ENCODE measurements at regions not wholly inside any gene's neighbourhood (a gene's known extent, or its start where the extent isn't known, plus 50 kb on each side); places are given as distances from the start of the nearest gene placed in this dataset.

- ChIA-PET POLR2A (no interaction called here), CTCF (no interaction called here)
- no peak for DNase-seq
- intact Hi-C loops (cut with micrococcal nuclease) = no loop called here
- no peak for ATAC-seq
- no peak for TF ChIP-seq CTCF (IDR thresholded peaks at IDR 0.05)
- no peaks in the 10 kb centered on the region for H3K36me3 Mint-ChIP-seq (ENCODE audit: low read depth)
- no peak overlapping the region for H3K4me3 Mint-ChIP-seq
- peaks cover 8% of the 10 kb centered on the region for H3K9me3 Mint-ChIP-seq
- no peak overlapping the region for H3K27ac Mint-ChIP-seq
- H3K4me1 Mint-ChIP-seq (ENCODE audit: low read depth) = no peaks in the 10 kb centered on the region
- H3K27me3 Mint-ChIP-seq = no peaks in the 10 kb centered on the region
Measured at GRCh38 chr6:120805276-120805675, 529.0 kb downstream of the TBC1D32 start.

DNA sequence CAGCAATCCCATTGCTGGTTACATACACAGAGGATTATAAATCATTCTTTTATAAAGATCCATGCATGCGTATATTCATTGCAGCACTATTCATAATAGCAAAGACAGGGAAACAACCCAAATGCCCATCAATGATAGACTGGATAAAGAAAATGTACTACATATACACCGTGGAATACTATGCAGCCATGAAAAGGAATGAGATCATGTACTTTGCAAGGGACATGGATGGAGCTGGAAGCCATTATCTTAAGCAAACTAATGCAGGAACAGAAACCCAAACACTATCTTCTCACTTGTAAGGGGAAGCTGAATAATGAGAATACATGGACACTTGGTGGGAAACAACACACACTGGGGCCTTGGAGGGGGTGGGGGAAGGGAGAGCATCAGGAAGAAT, 529.7 kb downstream of the TBC1D32 start:
- H3K36me3 Mint-ChIP-seq (ENCODE audit: low read depth) = no peaks in the 10 kb centered on the region
- H3K27me3 Mint-ChIP-seq = no peaks in the 10 kb centered on the region
- H3K4me3 Mint-ChIP-seq = no peak overlapping the region
- ATAC-seq = no peak
- no peaks in the 10 kb centered on the region for H3K4me1 Mint-ChIP-seq (ENCODE audit: low read depth)
- H3K27ac Mint-ChIP-seq = no peak overlapping the region
- POLR2A ChIA-PET = no interaction called here
- intact Hi-C loops (cut with micrococcal nuclease) = no loop called here
- CTCF ChIA-PET = no interaction called here
- no peak for TF ChIP-seq CTCF (IDR thresholded peaks at IDR 0.05)
- H3K9me3 Mint-ChIP-seq = peaks cover 8% of the 10 kb centered on the region
- no peak for DNase-seq

GRCh38 chr6:120786682-120787081, 547.6 kb downstream of the TBC1D32 start:
- ATAC-seq = no peak
- intact Hi-C loops (cut with micrococcal nuclease) = no loop called here
- POLR2A ChIA-PET = no interaction called here

GRCh38 chr6:120786256-120786655, 548.0 kb downstream of the TBC1D32 start:
- intact Hi-C loops (cut with micrococcal nuclease) = no loop called here
- Mint-ChIP-seq H3K27ac (no peak overlapping the region), H3K27me3 (no peaks in the 10 kb centered on the region), H3K9me3 (no peaks in the 10 kb centered on the region), H3K4me1 (ENCODE audit: low read depth) (no peaks in the 10 kb centered on the region), H3K36me3 (ENCODE audit: low read depth) (no peaks in the 10 kb centered on the region), H3K4me3 (no peak overlapping the region)
- no peak for DNase-seq
- ChIA-PET CTCF (no interaction called here), POLR2A (no interaction called here)
- ATAC-seq = no peak
- TF ChIP-seq CTCF (IDR thresholded peaks at IDR 0.05) = no peak

More at GRCh38 chr6:120786682-120787081, 547.6 kb downstream of the TBC1D32 start:
- DNase-seq = no peak
- Mint-ChIP-seq H3K36me3 (ENCODE audit: low read depth) (no peaks in the 10 kb centered on the region), H3K4me1 (ENCODE audit: low read depth) (no peaks in the 10 kb centered on the region), H3K4me3 (no peak overlapping the region), H3K27ac (no peak overlapping the region), H3K27me3 (no peaks in the 10 kb centered on the region), H3K9me3 (no peaks in the 10 kb centered on the region)
- TF ChIP-seq CTCF (IDR thresholded peaks at IDR 0.05) = no peak
- CTCF ChIA-PET = no interaction called here

GRCh38 chr6:120785459-120786086, 548.7 kb downstream of the TBC1D32 start:
- ATAC-seq = no peak
- CTCF ChIA-PET = no interaction called here
- Mint-ChIP-seq H3K4me3 (no peak overlapping the region), H3K27me3 (no peaks in the 10 kb centered on the region), H3K36me3 (ENCODE audit: low read depth) (no peaks in the 10 kb centered on the region), H3K4me1 (ENCODE audit: low read depth) (no peaks in the 10 kb centered on the region), H3K27ac (no peak overlapping the region), H3K9me3 (no peaks in the 10 kb centered on the region)
- POLR2A ChIA-PET = no interaction called here
- no peak for TF ChIP-seq CTCF (IDR thresholded peaks at IDR 0.05)
- intact Hi-C loops (cut with micrococcal nuclease) = no loop called here
- no peak for DNase-seq

All from activated CD8-positive, alpha-beta T cell treated with anti-CD3 and anti-CD28 coated beads for 36 hours (primary cell).